Fibroblast of villous mesenchyme (primary cell): ENCODE measurements at regions not wholly inside any gene's neighbourhood (a gene's known extent, or its start where the extent isn't known, plus 50 kb on each side); places are given as distances from the start of the nearest gene placed in this dataset.

Source experiments
- DNase-seq: peaks from one replicate; pipeline ENCODE4 v3.0.0-alpha.2; 2010; ENCODE audit warnings: low read depth
- H3K4me3 ChIP-seq: 2 replicates; pipeline ENCODE4 v1.5.1; 2011; ENCODE audit warnings: low read depth, mild to moderate bottlenecking, low read length
- TF ChIP-seq, protein P1 (sequence below): IDR thresholded peaks from 2 replicates; pipeline ENCODE4 v1.5.1; 2012; ENCODE audit warnings: low read depth, mild to moderate bottlenecking, low read length; ENCODE audit not compliant: insufficient read depth

DNA sequence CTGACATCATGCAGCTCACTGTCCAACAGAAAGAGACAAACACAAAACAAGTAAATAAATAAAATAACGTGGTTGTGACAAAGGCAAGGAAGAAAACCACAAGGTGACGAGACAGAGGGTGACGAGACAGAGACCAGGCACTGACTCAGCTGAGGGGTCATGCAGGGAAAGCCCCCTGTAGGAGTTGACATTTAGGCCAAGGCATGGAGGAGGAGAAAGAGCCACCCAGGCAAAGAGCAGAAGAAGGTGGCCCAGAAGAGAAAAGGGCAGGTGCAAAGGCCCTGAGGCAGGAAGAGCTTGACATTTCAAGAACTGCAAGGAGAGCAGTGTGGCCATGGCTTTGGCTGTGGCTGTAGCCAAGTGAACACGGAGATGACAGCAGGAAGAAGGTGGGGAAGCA lies 65.1 kb upstream of the ID3 start:
- no peak overlapping the region for H3K4me3 ChIP-seq
- TF ChIP-seq, protein P1, sequence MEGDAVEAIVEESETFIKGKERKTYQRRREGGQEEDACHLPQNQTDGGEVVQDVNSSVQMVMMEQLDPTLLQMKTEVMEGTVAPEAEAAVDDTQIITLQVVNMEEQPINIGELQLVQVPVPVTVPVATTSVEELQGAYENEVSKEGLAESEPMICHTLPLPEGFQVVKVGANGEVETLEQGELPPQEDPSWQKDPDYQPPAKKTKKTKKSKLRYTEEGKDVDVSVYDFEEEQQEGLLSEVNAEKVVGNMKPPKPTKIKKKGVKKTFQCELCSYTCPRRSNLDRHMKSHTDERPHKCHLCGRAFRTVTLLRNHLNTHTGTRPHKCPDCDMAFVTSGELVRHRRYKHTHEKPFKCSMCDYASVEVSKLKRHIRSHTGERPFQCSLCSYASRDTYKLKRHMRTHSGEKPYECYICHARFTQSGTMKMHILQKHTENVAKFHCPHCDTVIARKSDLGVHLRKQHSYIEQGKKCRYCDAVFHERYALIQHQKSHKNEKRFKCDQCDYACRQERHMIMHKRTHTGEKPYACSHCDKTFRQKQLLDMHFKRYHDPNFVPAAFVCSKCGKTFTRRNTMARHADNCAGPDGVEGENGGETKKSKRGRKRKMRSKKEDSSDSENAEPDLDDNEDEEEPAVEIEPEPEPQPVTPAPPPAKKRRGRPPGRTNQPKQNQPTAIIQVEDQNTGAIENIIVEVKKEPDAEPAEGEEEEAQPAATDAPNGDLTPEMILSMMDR, result no peak
- no peak for DNase-seq

DNA sequence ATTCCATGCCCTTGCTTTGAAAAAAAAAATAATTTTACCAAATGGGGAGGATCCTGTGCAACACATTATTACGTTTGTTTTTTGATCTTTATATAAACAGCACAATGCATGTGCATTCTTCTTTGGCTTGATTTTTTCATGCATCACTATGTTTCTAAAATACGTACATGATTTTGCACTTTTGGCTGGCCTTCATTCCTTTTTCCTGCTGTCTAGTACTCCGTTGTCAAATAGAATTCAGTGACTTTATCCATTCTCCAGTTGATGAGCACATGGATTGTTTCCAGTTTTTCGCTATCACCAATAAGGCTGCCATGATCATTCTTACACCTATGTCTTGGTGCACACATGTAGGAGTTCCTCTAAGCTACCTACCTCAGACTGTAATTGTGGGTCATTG lies 63.0 kb upstream of the ID3 start:
- TF ChIP-seq, protein P1, result no peak
- H3K4me3 ChIP-seq, result no peak overlapping the region
- no peak for DNase-seq

DNA sequence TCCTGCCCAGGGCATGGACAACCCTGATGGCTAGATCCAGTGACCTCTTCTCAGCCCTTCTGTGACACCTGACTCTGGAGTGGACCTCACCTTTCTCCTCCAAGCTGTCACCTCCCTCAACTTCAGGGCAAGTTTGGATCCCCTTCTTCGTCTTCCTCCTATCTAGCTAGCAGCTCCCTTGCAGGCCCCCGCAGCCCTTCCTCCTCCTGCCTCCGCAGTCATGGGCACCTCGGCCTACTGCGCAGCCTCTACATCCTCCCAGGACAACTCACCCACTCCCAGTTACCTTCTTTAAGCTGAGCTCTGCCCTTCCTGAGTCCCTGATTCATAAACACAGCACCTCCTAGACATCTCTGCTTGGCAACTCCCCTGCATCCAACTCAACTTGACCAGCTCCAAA lies 61.3 kb upstream of the ID3 start:
- no peak overlapping the region for H3K4me3 ChIP-seq
- no peak for DNase-seq
- TF ChIP-seq, protein P1, result no peak

DNA sequence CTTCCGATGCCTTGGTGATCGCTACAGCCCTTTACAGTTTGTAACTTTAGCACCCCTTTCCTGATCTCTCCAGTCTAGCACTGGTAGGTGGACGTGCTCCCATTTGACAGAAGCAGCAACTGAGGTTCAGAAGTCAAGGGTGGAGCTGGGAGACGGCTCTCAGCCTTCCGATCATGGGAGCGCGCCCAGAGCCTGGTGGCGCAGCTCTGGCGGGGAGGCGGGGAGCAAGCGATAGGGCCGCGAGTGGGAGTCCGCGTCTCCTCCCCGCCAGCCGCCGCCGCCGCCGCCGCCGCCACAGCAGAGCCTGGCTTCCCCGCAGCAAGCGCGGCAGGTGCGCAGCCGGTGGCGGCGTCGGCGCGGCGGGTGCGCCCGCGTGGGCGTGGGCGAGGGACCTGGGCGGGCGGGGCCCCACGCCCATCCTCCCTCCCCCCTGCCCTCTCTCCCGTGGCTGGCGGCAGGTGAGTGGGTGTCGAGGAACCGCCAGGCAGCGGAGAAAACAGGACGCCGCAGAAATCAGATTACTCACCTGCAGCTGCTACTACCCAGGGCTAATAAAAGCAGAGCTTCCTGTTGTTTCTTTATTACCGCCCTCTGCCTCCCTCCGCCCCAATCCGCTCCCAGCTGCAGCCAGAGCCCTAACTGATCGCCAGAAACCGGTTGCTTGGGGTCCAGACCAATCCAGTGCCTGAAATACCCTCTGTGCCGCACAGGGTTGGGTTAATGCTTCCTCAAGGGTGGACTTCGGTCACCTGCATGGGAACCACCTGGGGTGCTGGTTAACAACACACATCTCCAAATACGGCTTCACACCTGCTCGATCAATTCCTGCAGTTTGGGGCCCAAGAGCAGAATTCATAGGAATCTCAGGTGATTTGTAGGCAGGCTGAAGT lies 60.2 kb upstream of the ID3 start:
- H3K4me3 ChIP-seq, result no peak overlapping the region
- TF ChIP-seq, protein P1, result no peak
- DNase-seq, result no peak

DNA sequence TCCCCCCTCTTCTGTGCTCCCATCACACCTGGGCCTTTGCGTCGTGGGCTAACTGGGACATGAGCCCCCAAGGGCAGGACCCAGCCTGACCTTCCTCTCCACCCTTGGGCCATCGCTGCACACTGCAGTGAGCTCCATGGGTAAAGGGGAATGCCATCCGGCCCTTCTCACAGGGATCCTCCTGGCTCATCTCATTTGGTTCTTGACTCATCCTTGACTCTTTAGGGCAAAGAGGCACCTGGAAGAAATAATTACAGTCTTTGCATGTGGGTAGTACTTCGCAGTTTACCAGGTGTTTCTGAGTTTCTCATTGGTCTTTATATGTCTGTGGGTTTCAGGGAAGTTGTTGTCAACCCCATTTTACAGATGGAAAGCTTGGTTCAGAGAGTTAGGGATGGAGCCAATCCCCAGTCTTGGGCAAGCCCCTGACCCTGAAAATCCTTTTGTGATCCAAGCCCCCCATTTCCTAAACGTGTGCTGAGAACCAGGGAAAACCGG lies 59.3 kb upstream of the ID3 start:
- DNase-seq, result no peak
- TF ChIP-seq, protein P1, result no peak

DNA sequence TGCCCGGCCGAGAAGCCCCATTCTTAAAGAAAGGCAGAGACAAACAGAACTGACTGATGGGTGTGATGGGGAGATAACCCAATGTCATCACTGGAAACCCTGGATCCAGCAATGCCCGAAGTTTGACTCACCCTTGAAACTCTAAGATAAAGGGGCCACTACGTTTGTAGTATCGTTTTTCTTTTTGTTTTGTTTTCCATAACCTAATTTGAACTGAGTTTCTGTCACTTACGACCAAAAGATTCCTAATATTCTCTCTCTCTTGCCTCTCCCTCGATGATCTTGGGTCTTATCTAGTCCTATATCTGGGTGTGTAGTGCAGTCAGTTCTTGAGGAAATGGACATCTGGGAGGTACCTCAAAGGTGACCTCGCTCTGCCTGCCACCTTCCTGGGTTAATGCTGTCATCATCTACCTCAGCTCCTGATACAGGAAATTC lies 57.8 kb upstream of the ID3 start:
- no peak for DNase-seq
- TF ChIP-seq, protein P1, result no peak

More for the DNA sequence above, 59.3 kb upstream of the ID3 start:
- H3K4me3 ChIP-seq, result no peak overlapping the region

More for the DNA sequence above, 57.8 kb upstream of the ID3 start:
- H3K4me3 ChIP-seq, result no peak overlapping the region
